Right lobe of liver (tissue), 6 donors: ENCODE measurements at regions not wholly inside any gene's neighbourhood (a gene's known extent, or its start where the extent isn't known, plus 50 kb on each side); places are given as distances from the start of the nearest gene placed in this dataset.

Experiments
- ATAC-seq, 4 donors: fragments of 200-7000 bp; cut with Tn5 transposase; one replicate each; pipeline ENCODE4 v1.9.1; 2020; ENCODE audit warnings: mild to moderate bottlenecking in 4 of 4, moderate library complexity in 4 of 4
- DNase-seq, 3 donors: peaks; one replicate each; pipeline ENCODE4 v3.0.0-alpha.2; 2020
- H3K27ac ChIP-seq, 3 donors: fragments of 200-600 bp; one replicate each; pipeline ENCODE4 v1.8.0; 2022
- H3K27me3 ChIP-seq, 2 donors: fragments of 200-600 bp; one replicate each; pipeline ENCODE4 v1.8.0; 2022
- H3K36me3 ChIP-seq, 4 donors: fragments of 200-600 bp; sonication (generic) in 1 of 4; one replicate each; pipeline versions ENCODE4 v1.5.1 to v1.8.0; 2017 to 2022; ENCODE audit warnings: control low read depth in 1 of 4
- H3K4me1 ChIP-seq, 4 donors: fragments of 200-600 bp; sonication (generic) in 1 of 4; one replicate each; pipeline versions ENCODE4 v1.5.1 to v1.8.0; 2017 to 2022; ENCODE audit warnings: control low read depth in 1 of 4
- H3K4me3 ChIP-seq, 3 donors: fragments of 200-600 bp; one replicate each; pipeline ENCODE4 v1.8.0; 2022
- H3K9me3 ChIP-seq, 4 donors: fragments of 200-600 bp; sonication (generic) in 1 of 4; one replicate each; pipeline versions ENCODE4 v1.5.1 to v1.8.0; 2017 to 2022; ENCODE audit warnings: control low read depth in 1 of 4
- POLR2A ChIP-seq: fragments of 450-650 bp; IDR thresholded peaks from one replicate; pipeline ENCODE4 v1.6.1; 2017; ENCODE audit warnings: antibody characterized with exemption, mild to moderate bottlenecking
- WGBS: methylation state at CpG from one replicate; pipeline ENCODE4 v1.1.6; 2018; ENCODE audit warnings: low coverage, low lambda C conversion rate; ENCODE audit not compliant: insufficient coverage; ENCODE audit errors: missing lambda C conversion rate; 5-methylcytosine and 5-hydroxymethylcytosine counted together
- intact Hi-C, 2 donors: fragments of 100-400 bp; cut with DNase I; formaldehyde crosslinking; loops; one replicate each; pipeline versions ENCODE4 v1.11.2 to v1.14.1; 2022
- TF ChIP-seq, protein P1 (sequence below), 4 donors: fragments of 200-600 bp in 3 of 4; fragments of 450-650 bp in 1 of 4; IDR thresholded peaks; one replicate each; pipeline versions ENCODE4 v1.5.1 to v1.8.0; 2016 to 2022; ENCODE audit warnings: antibody characterized with exemption in 4 of 4, mild to moderate bottlenecking in 2 of 4
- donor health status: DM: no; HTN: yes; CAD: no.
- donor health status: DM: no; HTN: no; CAD: no.
- donor health status: DM: no; HTN: no; CAD: no.
- donor health status: DM: no; HTN: yes; CAD: no.
- donor health status: DM: no; HTN: yes; CAD: no.

- intact Hi-C loops, result no loop called here
- WGBS, result 55% methylated on average over 3 of the region's 3 CpGs
- Histone ChIP-seq H3K4me1 (no peaks in the 10 kb centered on the region), H3K36me3 (no peaks in the 10 kb centered on the region), H3K27ac (no peak overlapping the region), H3K9me3 (no peaks in the 10 kb centered on the region), H3K27me3 (no peaks in the 10 kb centered on the region), H3K4me3 (no peak overlapping the region)
- DNase-seq (no peak), ATAC-seq (no peak)
- no peak for TF ChIP-seq POLR2A
- TF ChIP-seq, protein P1, sequence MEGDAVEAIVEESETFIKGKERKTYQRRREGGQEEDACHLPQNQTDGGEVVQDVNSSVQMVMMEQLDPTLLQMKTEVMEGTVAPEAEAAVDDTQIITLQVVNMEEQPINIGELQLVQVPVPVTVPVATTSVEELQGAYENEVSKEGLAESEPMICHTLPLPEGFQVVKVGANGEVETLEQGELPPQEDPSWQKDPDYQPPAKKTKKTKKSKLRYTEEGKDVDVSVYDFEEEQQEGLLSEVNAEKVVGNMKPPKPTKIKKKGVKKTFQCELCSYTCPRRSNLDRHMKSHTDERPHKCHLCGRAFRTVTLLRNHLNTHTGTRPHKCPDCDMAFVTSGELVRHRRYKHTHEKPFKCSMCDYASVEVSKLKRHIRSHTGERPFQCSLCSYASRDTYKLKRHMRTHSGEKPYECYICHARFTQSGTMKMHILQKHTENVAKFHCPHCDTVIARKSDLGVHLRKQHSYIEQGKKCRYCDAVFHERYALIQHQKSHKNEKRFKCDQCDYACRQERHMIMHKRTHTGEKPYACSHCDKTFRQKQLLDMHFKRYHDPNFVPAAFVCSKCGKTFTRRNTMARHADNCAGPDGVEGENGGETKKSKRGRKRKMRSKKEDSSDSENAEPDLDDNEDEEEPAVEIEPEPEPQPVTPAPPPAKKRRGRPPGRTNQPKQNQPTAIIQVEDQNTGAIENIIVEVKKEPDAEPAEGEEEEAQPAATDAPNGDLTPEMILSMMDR (IDR thresholded peaks at IDR 0.05), result no peak
Measured at GRCh38 chr3:161444694-161445077, 51.9 kb upstream of the OTOL1 start.

GRCh38 chr3:161443921-161444693, 52.5 kb upstream of the OTOL1 start:
- peak; percentile 52 to 98 (median 66) for ATAC-seq
- no peaks in the 10 kb centered on the region for H3K36me3 ChIP-seq
- TF ChIP-seq, protein P1 (IDR thresholded peaks at IDR 0.05), result no peak
- no peak for TF ChIP-seq POLR2A
- H3K4me3 ChIP-seq, result no peak overlapping the region
- no peaks in the 10 kb centered on the region for H3K27me3 ChIP-seq
- DNase-seq, result no peak
- no peaks in the 10 kb centered on the region for H3K4me1 ChIP-seq
- 60% methylated on average over 4 of the region's 4 CpGs for WGBS
- intact Hi-C loops, result no loop called here
- H3K9me3 ChIP-seq, result no peaks in the 10 kb centered on the region
- H3K27ac ChIP-seq, result no peak overlapping the region

GRCh38 chr3:161430307-161430706, 59.0 kb upstream of the SPTSSB start:
- intact Hi-C loops, result no loop called here
- TF ChIP-seq POLR2A, result no peak
- TF ChIP-seq, protein P1 (IDR thresholded peaks at IDR 0.05), result no peak
- no peak overlapping the region for H3K4me3 ChIP-seq
- 77% methylated on average over 4 of the region's 4 CpGs for WGBS
- ATAC-seq (no peak), DNase-seq (no peak)
- H3K9me3 ChIP-seq, result no peaks in the 10 kb centered on the region
- H3K36me3 ChIP-seq, result no peaks in the 10 kb centered on the region
- no peaks in the 10 kb centered on the region for H3K27me3 ChIP-seq
- no peak overlapping the region for H3K27ac ChIP-seq
- no peaks in the 10 kb centered on the region for H3K4me1 ChIP-seq

DNA sequence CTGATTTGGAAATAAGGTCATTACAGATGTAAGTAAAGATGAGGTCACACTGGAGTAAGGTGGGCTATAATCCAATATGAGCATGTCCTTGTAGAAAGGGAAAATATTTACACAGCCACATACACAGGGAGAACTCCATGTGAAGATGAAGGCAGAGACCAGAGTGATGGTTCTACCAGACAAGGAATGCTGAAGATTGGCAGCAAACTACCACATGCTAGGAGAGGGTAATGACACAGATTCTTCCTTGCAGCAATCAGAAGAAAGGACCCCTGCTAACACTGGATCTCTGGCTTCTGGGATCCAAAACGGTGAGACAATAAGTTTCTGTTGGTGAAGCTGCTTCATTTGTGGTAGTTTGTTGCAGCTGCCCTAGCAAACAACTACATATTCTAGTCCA, 56.0 kb upstream of the SPTSSB start:
- 18% methylated on average over 1 of the region's 1 CpG for WGBS

More for the DNA sequence above, 56.0 kb upstream of the SPTSSB start:
- H3K4me3 ChIP-seq, result no peak overlapping the region
- no peaks in the 10 kb centered on the region for H3K4me1 ChIP-seq
- no peaks in the 10 kb centered on the region for H3K36me3 ChIP-seq
- ATAC-seq (no peak), DNase-seq (no peak)
- no peaks in the 10 kb centered on the region for H3K27me3 ChIP-seq
- no peaks in the 10 kb centered on the region for H3K9me3 ChIP-seq
- intact Hi-C loops, result no loop called here
- TF ChIP-seq, protein P1 (IDR thresholded peaks at IDR 0.05), result no peak
- TF ChIP-seq POLR2A, result no peak
- no peak overlapping the region for H3K27ac ChIP-seq
